ENCODE measurements at regions not wholly inside any gene's neighbourhood (a gene's known extent, or its start where the extent isn't known, plus 50 kb on each side); places are given as distances from the start of the nearest gene placed in this dataset.
"Not testable (repeated sequence)": the region's sequence is repeated elsewhere in the genome, so short reads cannot be mapped to it uniquely, and the experiment has no call there.

- peaks cover 11% of the 10 kb centered on the region for H3K27me3 Mint-ChIP-seq (ENCODE audit: unreplicated experiment)
- peaks cover 16% of the 10 kb centered on the region for H3K9me3 Mint-ChIP-seq (ENCODE audit: unreplicated experiment)
- no peak overlapping the region for H3K4me3 Mint-ChIP-seq (ENCODE audit: unreplicated experiment)
- H3K4me1 Mint-ChIP-seq (ENCODE audit: unreplicated experiment) = no peaks in the 10 kb centered on the region
- H3K36me3 Mint-ChIP-seq (ENCODE audit: low read depth, unreplicated experiment) = peaks cover 23% of the 10 kb centered on the region
- no peak overlapping the region for H3K27ac Mint-ChIP-seq (ENCODE audit: unreplicated experiment)
- no peak for TF ChIP-seq CTCF (IDR thresholded peaks at IDR 0.05; ENCODE audit: unreplicated experiment)
- DNase-seq (ENCODE audit: low spot score) = no peak
These were observed 769.2 kb upstream of the DEFB115 start for GRCh38 chr20:30487947-30488926.

GRCh38 chr20:30488941-30489613 is 768.4 kb upstream of the DEFB115 start:
- Mint-ChIP-seq H3K4me3 (ENCODE audit: unreplicated experiment) (no peak overlapping the region), H3K4me1 (ENCODE audit: unreplicated experiment) (no peaks in the 10 kb centered on the region), H3K27ac (ENCODE audit: unreplicated experiment) (no peak overlapping the region), H3K36me3 (ENCODE audit: low read depth, unreplicated experiment) (peaks cover 20% of the 10 kb centered on the region), H3K9me3 (ENCODE audit: unreplicated experiment) (peaks cover 16% of the 10 kb centered on the region), H3K27me3 (ENCODE audit: unreplicated experiment) (peaks cover 11% of the 10 kb centered on the region)
- no peak for DNase-seq (ENCODE audit: low spot score)
- no peak for TF ChIP-seq CTCF (IDR thresholded peaks at IDR 0.05; ENCODE audit: unreplicated experiment)

GRCh38 chr20:30489614-30490003 is 767.9 kb upstream of the DEFB115 start:
- Mint-ChIP-seq H3K27me3 (ENCODE audit: unreplicated experiment) (peaks cover 11% of the 10 kb centered on the region), H3K9me3 (ENCODE audit: unreplicated experiment) (peaks cover 17% of the 10 kb centered on the region), H3K4me1 (ENCODE audit: unreplicated experiment) (no peaks in the 10 kb centered on the region), H3K4me3 (ENCODE audit: unreplicated experiment) (no peak overlapping the region), H3K36me3 (ENCODE audit: low read depth, unreplicated experiment) (peaks cover 20% of the 10 kb centered on the region), H3K27ac (ENCODE audit: unreplicated experiment) (no peak overlapping the region)
- no peak for DNase-seq (ENCODE audit: low spot score)
- no peak for TF ChIP-seq CTCF (IDR thresholded peaks at IDR 0.05; ENCODE audit: unreplicated experiment)

GRCh38 chr20:30491016-30491415 is 766.4 kb upstream of the DEFB115 start:
- Mint-ChIP-seq H3K27ac (ENCODE audit: unreplicated experiment) (no peak overlapping the region), H3K4me3 (ENCODE audit: unreplicated experiment) (no peak overlapping the region), H3K36me3 (ENCODE audit: low read depth, unreplicated experiment) (peaks cover 15% of the 10 kb centered on the region), H3K9me3 (ENCODE audit: unreplicated experiment) (peaks cover 14% of the 10 kb centered on the region), H3K4me1 (ENCODE audit: unreplicated experiment) (no peaks in the 10 kb centered on the region), H3K27me3 (ENCODE audit: unreplicated experiment) (peaks cover 7% of the 10 kb centered on the region)
- no peak for TF ChIP-seq CTCF (IDR thresholded peaks at IDR 0.05; ENCODE audit: unreplicated experiment)
- DNase-seq (ENCODE audit: low spot score) = no peak

- DNase-seq (ENCODE audit: low spot score); H3K36me3 Mint-ChIP-seq (ENCODE audit: low read depth, unreplicated experiment); H3K9me3 Mint-ChIP-seq (ENCODE audit: unreplicated experiment); H3K4me3 Mint-ChIP-seq (ENCODE audit: unreplicated experiment); H3K27me3 Mint-ChIP-seq (ENCODE audit: unreplicated experiment); H3K4me1 Mint-ChIP-seq (ENCODE audit: unreplicated experiment); H3K27ac Mint-ChIP-seq (ENCODE audit: unreplicated experiment): not testable (repeated sequence)
These were observed 760.8 kb upstream of the DEFB115 start for GRCh38 chr20:30496656-30497055.

GRCh38 chr20:30497191-30497590 is 760.3 kb upstream of the DEFB115 start:
- not testable (repeated sequence) for H3K36me3 Mint-ChIP-seq (ENCODE audit: low read depth, unreplicated experiment); DNase-seq (ENCODE audit: low spot score); H3K27me3 Mint-ChIP-seq (ENCODE audit: unreplicated experiment); H3K27ac Mint-ChIP-seq (ENCODE audit: unreplicated experiment); H3K4me1 Mint-ChIP-seq (ENCODE audit: unreplicated experiment); H3K9me3 Mint-ChIP-seq (ENCODE audit: unreplicated experiment); H3K4me3 Mint-ChIP-seq (ENCODE audit: unreplicated experiment)

All from endothelial cell (in vitro differentiated cells).